Iris pigment epithelial cell (primary cell): ENCODE measurements at regions not wholly inside any gene's neighbourhood (a gene's known extent, or its start where the extent isn't known, plus 50 kb on each side); places are given as distances from the start of the nearest gene placed in this dataset.
"Not testable (repeated sequence)": the region's sequence is repeated elsewhere in the genome, so short reads cannot be mapped to it uniquely, and the experiment has no call there.

Experiments used
- DNase-seq: peaks from one replicate; pipeline ENCODE4 v3.0.0-alpha.2; 2011; ENCODE audit warnings: low read depth

- DNase-seq: no peak
Measured at GRCh38 chr17:22505660-22506059, 813.3 kb downstream of the KCNJ18 start.

GRCh38 chr17:22506231-22506630 is 813.9 kb downstream of the KCNJ18 start:
- no peak for DNase-seq

- DNase-seq: no peak
Measured at GRCh38 chr17:22506861-22507260, 814.5 kb downstream of the KCNJ18 start.

- no peak for DNase-seq
Measured at GRCh38 chr17:22507823-22508222, 815.5 kb downstream of the KCNJ18 start.

- DNase-seq: no peak
Measured at GRCh38 chr17:22510504-22510903, 818.2 kb downstream of the KCNJ18 start.

GRCh38 chr17:22511431-22511830 is 819.1 kb downstream of the KCNJ18 start:
- no peak for DNase-seq

- no peak for DNase-seq
Measured at GRCh38 chr17:22512057-22512456, 819.7 kb downstream of the KCNJ18 start.

GRCh38 chr17:22512506-22512905 is 820.2 kb downstream of the KCNJ18 start:
- DNase-seq: no peak

- no peak for DNase-seq
Measured at GRCh38 chr17:22512997-22513538, 820.7 kb downstream of the KCNJ18 start.

- no peak for DNase-seq
Measured at GRCh38 chr17:22514315-22514714, 822.0 kb downstream of the KCNJ18 start.

GRCh38 chr17:22514767-22515320 is 822.5 kb downstream of the KCNJ18 start:
- no peak for DNase-seq

- no peak for DNase-seq
Measured at GRCh38 chr17:22515599-22515998, 823.3 kb downstream of the KCNJ18 start.

GRCh38 chr17:22516861-22517636 is 824.7 kb downstream of the KCNJ18 start:
- DNase-seq: no peak

- no peak for DNase-seq
Measured at GRCh38 chr17:22517716-22518115, 825.4 kb downstream of the KCNJ18 start.

GRCh38 chr17:22518185-22518584 is 825.9 kb downstream of the KCNJ18 start:
- no peak for DNase-seq

- DNase-seq: not testable (repeated sequence)
Measured at GRCh38 chr17:22548873-22549272, 856.5 kb downstream of the KCNJ18 start.

- not testable (repeated sequence) for DNase-seq
Measured at GRCh38 chr17:22551695-22552415, 859.5 kb downstream of the KCNJ18 start.

- no peak for DNase-seq
Measured at GRCh38 chr17:22569459-22570143, 877.3 kb downstream of the KCNJ18 start.

- no peak for DNase-seq
Measured at GRCh38 chr17:22570144-22570845, 878.0 kb downstream of the KCNJ18 start.

- DNase-seq: no peak
Measured at GRCh38 chr17:22599322-22599721, 907.0 kb downstream of the KCNJ18 start.

- peak; percentile 21 for DNase-seq
Measured at GRCh38 chr17:22600644-22601298, 908.4 kb downstream of the KCNJ18 start.
